ENCODE measurements at regions not wholly inside any gene's neighbourhood (a gene's known extent, or its start where the extent isn't known, plus 50 kb on each side); places are given as distances from the start of the nearest gene placed in this dataset.

DNA sequence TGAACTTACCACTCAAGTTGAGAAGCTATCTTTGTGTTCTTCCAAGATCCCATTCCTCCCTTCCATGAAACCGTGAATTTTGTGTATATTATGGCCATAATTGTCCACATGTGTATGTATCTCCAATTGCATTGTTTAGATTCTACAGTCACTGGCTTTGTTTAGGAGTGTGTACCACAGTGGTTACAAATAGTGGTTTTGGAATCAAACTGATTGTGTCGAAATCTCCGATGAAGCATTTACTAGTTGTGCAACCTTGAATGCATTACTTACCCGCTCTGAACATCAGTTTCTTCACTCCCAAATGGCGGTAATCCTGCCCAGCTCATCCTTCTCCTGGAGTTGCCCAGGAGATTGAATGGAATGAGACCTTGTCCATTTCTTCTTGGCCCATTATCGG is 145.0 kb upstream of the ZNF32 start:
- H3K27ac ChIP-seq (ENCODE audit: low read length), result no peak overlapping the region
- WGBS (ENCODE audit: insufficient coverage), result 93% methylated on average over 2 of the region's 6 CpGs
- DNase-seq, result no peak
- no peak overlapping the region for H3K4me3 ChIP-seq (ENCODE audit: low read length)
- H3K4me1 ChIP-seq (ENCODE audit: control insufficient read depth, insufficient read depth, low read length), result peaks cover 7% of the 10 kb centered on the region
- H3K9me3 ChIP-seq (replicated peaks; ENCODE audit: control insufficient read depth, low read depth, low read length), result no peaks in the 10 kb centered on the region
- no peaks in the 10 kb centered on the region for H3K27me3 ChIP-seq (ENCODE audit: control insufficient read depth, insufficient read depth, low read length)
- H3K36me3 ChIP-seq (ENCODE audit: control insufficient read depth, insufficient read depth, low read length), result no peaks in the 10 kb centered on the region

DNA sequence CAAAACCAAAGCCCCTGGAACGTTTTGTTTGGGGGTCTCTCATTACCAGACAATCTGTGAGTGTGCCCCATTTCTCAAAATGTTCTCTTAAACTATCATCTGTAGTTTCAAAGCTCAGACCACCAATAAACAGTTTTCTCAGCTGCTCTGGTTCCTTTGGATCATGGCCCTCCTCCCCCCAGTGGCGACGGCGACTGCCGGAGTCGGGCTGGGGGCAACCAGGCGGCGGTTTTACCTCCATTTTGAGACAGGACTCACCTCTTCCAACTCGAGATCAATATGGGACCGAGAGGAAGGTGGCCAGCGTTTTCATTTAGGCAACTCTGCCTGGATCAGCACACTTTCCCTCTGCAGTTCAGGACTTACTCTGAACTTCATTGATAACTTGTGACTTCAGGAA is 141.5 kb upstream of the ZNF32 start:
- Histone ChIP-seq H3K9me3 (replicated peaks; ENCODE audit: control insufficient read depth, low read depth, low read length) (no peaks in the 10 kb centered on the region), H3K27ac (ENCODE audit: low read length) (no peak overlapping the region), H3K4me1 (ENCODE audit: control insufficient read depth, insufficient read depth, low read length) (peaks cover 5% of the 10 kb centered on the region), H3K4me3 (ENCODE audit: low read length) (no peak overlapping the region), H3K27me3 (ENCODE audit: control insufficient read depth, insufficient read depth, low read length) (no peaks in the 10 kb centered on the region), H3K36me3 (ENCODE audit: control insufficient read depth, insufficient read depth, low read length) (no peaks in the 10 kb centered on the region)
- WGBS (ENCODE audit: insufficient coverage), result 84% methylated on average over 11 of the region's 11 CpGs
- no peak for DNase-seq

DNA sequence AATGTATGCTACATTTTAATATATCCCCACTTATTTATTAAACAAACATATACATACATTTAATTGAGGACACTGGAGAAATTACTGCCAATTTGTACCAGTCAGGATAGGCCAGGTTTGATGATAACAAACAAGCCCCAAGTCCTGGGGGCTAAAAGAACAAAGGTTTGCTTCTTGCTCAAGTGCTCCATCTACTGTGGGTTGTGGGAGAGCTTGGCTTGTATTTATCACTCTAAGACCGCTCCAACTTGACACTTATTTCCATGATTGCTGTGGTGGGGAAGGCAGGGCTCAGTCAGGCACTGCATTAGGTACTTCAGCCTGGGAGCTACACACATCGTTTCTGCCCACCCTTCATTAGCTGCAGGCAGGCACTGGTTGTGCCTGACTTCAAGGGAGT is 136.6 kb upstream of the ZNF32 start:
- H3K36me3 ChIP-seq (ENCODE audit: control insufficient read depth, insufficient read depth, low read length), result no peaks in the 10 kb centered on the region
- DNase-seq, result no peak
- no CpG with 5 or more reads among the region's 2 CpGs for WGBS (ENCODE audit: insufficient coverage)
- no peak overlapping the region for H3K4me3 ChIP-seq (ENCODE audit: low read length)
- H3K27me3 ChIP-seq (ENCODE audit: control insufficient read depth, insufficient read depth, low read length), result no peaks in the 10 kb centered on the region
- no peaks in the 10 kb centered on the region for H3K9me3 ChIP-seq (replicated peaks; ENCODE audit: control insufficient read depth, low read depth, low read length)
- H3K4me1 ChIP-seq (ENCODE audit: control insufficient read depth, insufficient read depth, low read length), result no peaks in the 10 kb centered on the region
- no peak overlapping the region for H3K27ac ChIP-seq (ENCODE audit: low read length)

DNA sequence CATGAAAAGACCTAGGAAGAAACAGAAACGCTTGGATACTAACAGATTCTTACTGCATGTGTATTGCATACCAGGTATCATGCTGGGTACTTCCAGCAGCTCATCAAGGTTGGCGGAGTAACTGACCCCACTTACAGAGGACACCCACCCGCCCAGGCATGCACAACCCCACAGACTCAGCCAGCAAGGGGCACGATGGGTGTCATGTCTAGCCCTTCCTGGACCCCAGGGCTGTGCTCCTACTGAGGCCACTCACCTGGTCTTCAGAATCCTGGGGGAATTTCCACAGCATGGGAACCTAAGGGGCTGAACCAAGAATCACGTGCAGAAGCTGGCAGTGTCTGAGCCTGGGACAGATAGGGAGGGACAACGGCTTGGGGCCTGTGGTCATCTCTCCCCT is 134.1 kb upstream of the ZNF32 start:
- no peak for DNase-seq
- no peaks in the 10 kb centered on the region for H3K36me3 ChIP-seq (ENCODE audit: control insufficient read depth, insufficient read depth, low read length)
- no peaks in the 10 kb centered on the region for H3K9me3 ChIP-seq (replicated peaks; ENCODE audit: control insufficient read depth, low read depth, low read length)
- no peaks in the 10 kb centered on the region for H3K4me1 ChIP-seq (ENCODE audit: control insufficient read depth, insufficient read depth, low read length)
- WGBS (ENCODE audit: insufficient coverage), result 90% methylated on average over 4 of the region's 6 CpGs
- H3K27me3 ChIP-seq (ENCODE audit: control insufficient read depth, insufficient read depth, low read length), result no peaks in the 10 kb centered on the region
- no peak overlapping the region for H3K4me3 ChIP-seq (ENCODE audit: low read length)
- H3K27ac ChIP-seq (ENCODE audit: low read length), result no peak overlapping the region

DNA sequence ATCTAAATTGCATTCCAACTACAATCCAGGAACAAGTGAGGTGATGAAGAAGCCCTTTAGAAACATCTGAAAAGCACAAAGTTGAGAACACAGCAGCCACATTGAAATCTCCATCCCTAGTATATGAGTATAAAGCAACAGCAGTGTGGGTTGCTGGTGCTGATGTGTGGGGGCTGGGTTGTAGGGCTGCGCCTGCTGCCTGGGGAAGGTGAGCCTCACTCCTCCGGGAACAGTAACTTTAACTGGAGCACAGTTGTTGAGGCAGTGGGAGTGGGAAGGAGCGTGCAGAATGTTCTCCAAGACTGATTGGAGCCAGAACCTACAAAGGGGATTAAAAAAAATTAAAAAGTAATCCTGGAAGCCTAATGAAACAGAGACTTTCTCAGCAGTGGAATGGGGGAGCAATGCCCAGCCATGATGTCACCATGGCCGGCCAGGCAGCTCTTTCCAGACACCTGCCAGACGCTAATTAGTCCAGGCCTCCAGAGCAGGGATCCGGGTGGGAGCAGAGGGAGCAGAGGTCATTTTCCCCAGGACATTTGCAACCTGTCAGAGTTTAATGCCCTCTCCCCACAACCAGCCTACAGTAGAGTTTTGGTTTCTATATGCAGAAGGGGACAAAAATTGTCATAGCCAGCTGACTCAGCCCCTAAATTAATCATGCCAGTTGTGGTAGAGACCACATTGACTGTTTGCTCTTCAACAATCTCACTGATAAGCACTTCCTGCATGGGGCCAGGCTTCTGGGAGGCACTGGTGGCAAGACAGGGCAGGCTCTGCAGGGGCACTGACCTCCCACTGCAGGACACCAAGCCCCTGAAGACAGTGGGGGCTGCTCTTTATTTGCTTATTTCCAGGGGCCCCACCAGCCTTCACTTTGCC is 133.0 kb upstream of the ZNF32 start:
- Histone ChIP-seq H3K9me3 (replicated peaks; ENCODE audit: control insufficient read depth, low read depth, low read length) (no peaks in the 10 kb centered on the region), H3K27me3 (ENCODE audit: control insufficient read depth, insufficient read depth, low read length) (no peaks in the 10 kb centered on the region), H3K27ac (ENCODE audit: low read length) (no peak overlapping the region), H3K36me3 (ENCODE audit: control insufficient read depth, insufficient read depth, low read length) (no peaks in the 10 kb centered on the region), H3K4me1 (ENCODE audit: control insufficient read depth, insufficient read depth, low read length) (no peaks in the 10 kb centered on the region), H3K4me3 (ENCODE audit: low read length) (no peak overlapping the region)
- WGBS (ENCODE audit: insufficient coverage), result 64% methylated on average over 3 of the region's 6 CpGs
- DNase-seq, result no peak

DNA sequence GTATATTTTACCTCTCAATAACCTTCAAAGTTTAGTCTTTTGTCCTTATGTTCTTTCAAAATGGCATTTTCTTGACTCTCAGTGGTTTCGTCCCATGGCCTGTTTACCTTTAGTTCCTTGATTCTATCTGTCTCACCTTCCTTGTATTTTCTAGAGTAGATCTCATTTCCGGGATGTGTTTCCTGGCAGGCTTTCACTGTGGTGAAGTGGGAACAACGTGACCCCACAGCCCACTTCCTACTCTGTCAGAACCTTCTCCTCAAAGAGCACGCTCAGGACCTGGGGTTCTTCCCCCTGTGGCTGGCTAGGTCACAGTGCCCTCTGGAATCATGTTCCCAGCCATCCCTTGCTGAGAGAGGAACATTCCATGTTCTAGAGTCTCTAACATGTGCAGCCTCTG is 129.9 kb upstream of the ZNF32 start:
- Histone ChIP-seq H3K4me3 (ENCODE audit: low read length) (no peak overlapping the region), H3K27me3 (ENCODE audit: control insufficient read depth, insufficient read depth, low read length) (no peaks in the 10 kb centered on the region), H3K9me3 (replicated peaks; ENCODE audit: control insufficient read depth, low read depth, low read length) (no peaks in the 10 kb centered on the region), H3K4me1 (ENCODE audit: control insufficient read depth, insufficient read depth, low read length) (no peaks in the 10 kb centered on the region), H3K27ac (ENCODE audit: low read length) (no peak overlapping the region), H3K36me3 (ENCODE audit: control insufficient read depth, insufficient read depth, low read length) (no peaks in the 10 kb centered on the region)
- 80% methylated on average over 1 of the region's 4 CpGs for WGBS (ENCODE audit: insufficient coverage)
- DNase-seq, result no peak

DNA sequence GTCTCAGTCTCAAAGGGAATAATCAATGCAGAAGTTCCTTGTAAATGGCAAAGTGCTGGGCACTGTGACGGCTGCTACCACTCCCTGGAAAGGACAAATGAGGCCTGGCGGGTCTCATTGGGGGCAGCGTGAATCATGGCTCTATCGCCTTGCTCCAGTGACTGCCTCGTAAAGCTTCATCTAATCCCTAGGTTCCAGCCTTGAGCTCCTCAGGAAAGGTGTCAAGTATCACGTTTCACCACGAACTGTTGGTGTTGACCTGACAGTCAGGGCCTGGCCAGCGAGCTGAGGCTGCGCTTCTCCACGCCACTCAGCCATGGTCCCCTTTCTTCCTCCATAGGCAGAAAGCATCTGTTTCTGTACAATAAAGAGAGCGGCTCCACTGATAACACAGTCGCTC is 126.7 kb upstream of the ZNF32 start:
- Histone ChIP-seq H3K27ac (ENCODE audit: low read length) (no peak overlapping the region), H3K4me1 (ENCODE audit: control insufficient read depth, insufficient read depth, low read length) (no peaks in the 10 kb centered on the region), H3K27me3 (ENCODE audit: control insufficient read depth, insufficient read depth, low read length) (no peaks in the 10 kb centered on the region), H3K9me3 (replicated peaks; ENCODE audit: control insufficient read depth, low read depth, low read length) (no peaks in the 10 kb centered on the region), H3K36me3 (ENCODE audit: control insufficient read depth, insufficient read depth, low read length) (no peaks in the 10 kb centered on the region), H3K4me3 (ENCODE audit: low read length) (no peak overlapping the region)
- 64% methylated on average over 10 of the region's 12 CpGs for WGBS (ENCODE audit: insufficient coverage)
- no peak for DNase-seq

DNA sequence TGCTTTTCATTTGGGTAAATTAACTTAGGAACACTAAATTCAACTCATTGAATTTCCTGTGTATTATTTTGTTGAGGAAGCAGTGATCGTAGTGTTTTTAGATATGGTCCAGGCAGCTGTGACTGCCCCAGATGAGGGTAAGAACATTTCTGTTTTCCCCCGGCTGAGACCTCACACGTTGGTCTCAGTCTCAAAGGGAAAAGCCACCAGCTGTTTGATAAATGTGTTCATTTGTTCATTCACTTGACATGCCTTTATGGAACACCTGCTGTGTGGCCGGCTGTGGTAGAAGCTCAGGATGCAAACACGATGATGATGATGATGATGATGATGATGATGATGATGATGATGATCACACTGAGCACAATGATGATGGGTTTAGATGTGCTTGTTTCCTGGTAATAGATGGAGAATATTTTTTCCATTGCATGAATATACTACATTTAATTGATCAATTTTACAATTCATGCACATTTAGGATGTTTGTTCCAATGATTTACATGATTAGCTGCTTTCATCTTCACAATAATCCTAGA is 125.6 kb upstream of the ZNF32 start:
- 45% methylated on average over 1 of the region's 5 CpGs for WGBS (ENCODE audit: insufficient coverage)
- Histone ChIP-seq H3K4me3 (ENCODE audit: low read length) (no peak overlapping the region), H3K36me3 (ENCODE audit: control insufficient read depth, insufficient read depth, low read length) (no peaks in the 10 kb centered on the region), H3K27me3 (ENCODE audit: control insufficient read depth, insufficient read depth, low read length) (no peaks in the 10 kb centered on the region), H3K27ac (ENCODE audit: low read length) (no peak overlapping the region), H3K4me1 (ENCODE audit: control insufficient read depth, insufficient read depth, low read length) (no peaks in the 10 kb centered on the region), H3K9me3 (replicated peaks; ENCODE audit: control insufficient read depth, low read depth, low read length) (no peaks in the 10 kb centered on the region)
- DNase-seq, result peak; percentile 46

DNA sequence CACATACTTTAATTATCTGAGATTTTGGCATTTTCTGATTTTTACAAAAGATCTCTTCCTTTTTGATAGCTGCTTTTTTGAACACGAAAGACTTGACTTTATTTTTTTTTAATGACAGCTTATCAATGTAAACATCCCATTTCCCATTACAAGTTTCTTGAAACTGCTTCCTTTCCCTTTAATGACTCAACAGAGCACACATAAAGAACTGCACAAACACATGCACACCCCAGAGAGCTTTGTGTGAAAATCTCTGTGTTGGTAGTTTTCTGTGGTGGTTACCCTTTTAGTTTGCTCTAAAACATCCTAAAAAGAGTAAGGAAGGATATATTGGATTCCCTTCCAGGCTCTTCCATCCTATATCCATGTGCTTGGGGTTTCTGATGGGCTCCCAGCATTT is 125.1 kb upstream of the ZNF32 start:
- H3K9me3 ChIP-seq (replicated peaks; ENCODE audit: control insufficient read depth, low read depth, low read length), result no peaks in the 10 kb centered on the region
- H3K4me1 ChIP-seq (ENCODE audit: control insufficient read depth, insufficient read depth, low read length), result no peaks in the 10 kb centered on the region
- H3K4me3 ChIP-seq (ENCODE audit: low read length), result no peak overlapping the region
- no peak overlapping the region for H3K27ac ChIP-seq (ENCODE audit: low read length)
- DNase-seq, result no peak
- WGBS (ENCODE audit: insufficient coverage), result no CpG with 5 or more reads among the region's 1 CpG
- H3K36me3 ChIP-seq (ENCODE audit: control insufficient read depth, insufficient read depth, low read length), result no peaks in the 10 kb centered on the region
- H3K27me3 ChIP-seq (ENCODE audit: control insufficient read depth, insufficient read depth, low read length), result no peaks in the 10 kb centered on the region

DNA sequence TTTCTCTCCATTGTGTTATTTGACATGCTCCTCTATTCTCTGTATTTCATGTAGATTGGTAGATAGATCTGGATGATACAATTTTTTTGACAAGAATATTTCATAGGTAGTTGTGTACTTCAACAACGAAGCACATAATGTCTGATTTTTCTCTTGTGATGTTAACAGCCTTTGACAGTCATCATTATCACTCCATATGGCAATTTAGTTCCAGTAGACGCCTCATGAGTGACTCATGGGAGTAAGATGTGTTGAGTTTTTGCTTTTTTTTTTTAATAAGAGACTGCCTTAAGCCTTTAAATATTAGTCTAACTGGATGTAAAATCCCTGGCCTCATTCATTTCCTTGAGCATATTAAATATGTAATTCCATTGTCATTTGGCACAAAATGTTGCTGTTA is 123.5 kb upstream of the ZNF32 start:
- H3K4me1 ChIP-seq (ENCODE audit: control insufficient read depth, insufficient read depth, low read length), result no peaks in the 10 kb centered on the region
- H3K36me3 ChIP-seq (ENCODE audit: control insufficient read depth, insufficient read depth, low read length), result no peaks in the 10 kb centered on the region
- DNase-seq, result no peak
- no CpG with 5 or more reads among the region's 2 CpGs for WGBS (ENCODE audit: insufficient coverage)
- H3K27me3 ChIP-seq (ENCODE audit: control insufficient read depth, insufficient read depth, low read length), result no peaks in the 10 kb centered on the region
- no peaks in the 10 kb centered on the region for H3K9me3 ChIP-seq (replicated peaks; ENCODE audit: control insufficient read depth, low read depth, low read length)
- no peak overlapping the region for H3K27ac ChIP-seq (ENCODE audit: low read length)
- no peak overlapping the region for H3K4me3 ChIP-seq (ENCODE audit: low read length)

All from muscle of leg (tissue), 3 donors.